ENCODE measurements at regions not wholly inside any gene's neighbourhood (a gene's known extent, or its start where the extent isn't known, plus 50 kb on each side); places are given as distances from the start of the nearest gene placed in this dataset.

DNA sequence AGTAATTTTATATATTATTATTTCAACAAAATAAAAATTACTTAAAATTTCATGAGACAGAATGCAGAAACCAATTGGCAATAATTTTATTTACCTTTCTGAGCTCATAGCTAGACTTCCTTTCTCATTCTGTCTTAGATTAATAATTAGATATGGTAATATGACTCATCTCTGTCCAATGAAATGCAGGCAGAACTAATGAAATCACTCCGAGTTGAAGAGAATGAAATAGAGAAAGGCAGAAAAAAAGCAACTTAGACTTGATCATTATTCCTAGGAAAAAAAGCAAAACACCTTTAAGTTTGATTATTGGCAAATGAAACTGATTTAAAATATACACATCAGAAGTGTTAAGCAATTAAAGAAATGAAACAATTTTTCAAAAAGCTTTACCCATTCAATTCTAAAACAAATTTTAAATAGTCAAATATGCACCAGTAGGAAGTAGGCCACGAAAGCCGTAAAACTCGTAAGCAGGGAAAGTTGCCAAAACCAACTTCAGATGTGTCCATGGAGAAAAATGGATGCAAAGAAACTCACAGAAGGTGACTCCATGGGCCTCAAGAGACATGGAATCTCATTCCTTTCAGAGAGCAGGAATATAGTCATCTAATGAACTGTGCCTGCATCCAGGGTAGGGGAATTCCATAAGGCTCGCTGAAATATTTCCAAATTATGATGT lies 293.8 kb upstream of the RGS17 start:
- TF ChIP-seq, protein P1, sequence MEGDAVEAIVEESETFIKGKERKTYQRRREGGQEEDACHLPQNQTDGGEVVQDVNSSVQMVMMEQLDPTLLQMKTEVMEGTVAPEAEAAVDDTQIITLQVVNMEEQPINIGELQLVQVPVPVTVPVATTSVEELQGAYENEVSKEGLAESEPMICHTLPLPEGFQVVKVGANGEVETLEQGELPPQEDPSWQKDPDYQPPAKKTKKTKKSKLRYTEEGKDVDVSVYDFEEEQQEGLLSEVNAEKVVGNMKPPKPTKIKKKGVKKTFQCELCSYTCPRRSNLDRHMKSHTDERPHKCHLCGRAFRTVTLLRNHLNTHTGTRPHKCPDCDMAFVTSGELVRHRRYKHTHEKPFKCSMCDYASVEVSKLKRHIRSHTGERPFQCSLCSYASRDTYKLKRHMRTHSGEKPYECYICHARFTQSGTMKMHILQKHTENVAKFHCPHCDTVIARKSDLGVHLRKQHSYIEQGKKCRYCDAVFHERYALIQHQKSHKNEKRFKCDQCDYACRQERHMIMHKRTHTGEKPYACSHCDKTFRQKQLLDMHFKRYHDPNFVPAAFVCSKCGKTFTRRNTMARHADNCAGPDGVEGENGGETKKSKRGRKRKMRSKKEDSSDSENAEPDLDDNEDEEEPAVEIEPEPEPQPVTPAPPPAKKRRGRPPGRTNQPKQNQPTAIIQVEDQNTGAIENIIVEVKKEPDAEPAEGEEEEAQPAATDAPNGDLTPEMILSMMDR (IDR thresholded peaks at IDR 0.05): no peak
- no peak for TF ChIP-seq EZH2 (IDR thresholded peaks at IDR 0.05; ENCODE audit: borderline replicate concordance, insufficient read depth, low read depth, low read length, poor library complexity, severe bottlenecking)
